Transverse colon (tissue), 4 donors: ENCODE measurements at regions not wholly inside any gene's neighbourhood (a gene's known extent, or its start where the extent isn't known, plus 50 kb on each side); places are given as distances from the start of the nearest gene placed in this dataset.

Source experiments
- DNase-seq: peaks from one replicate; pipeline ENCODE4 v3.0.0-alpha.2; 2019
- H3K27ac ChIP-seq, 4 donors: fragments of 200-600 bp; sonication (generic); 2 replicates each; pipeline ENCODE4 v1.5.1; 2016 to 2018; ENCODE audit warnings: inconsistent platforms in 4 of 4
- H3K27me3 ChIP-seq: fragments of 200-600 bp; sonication (generic); 2 replicates; pipeline ENCODE4 v1.5.1; 2017; ENCODE audit warnings: inconsistent platforms
- H3K36me3 ChIP-seq, 4 donors: fragments of 200-600 bp; sonication (generic); 2 replicates each; pipeline ENCODE4 v1.5.1; 2017 to 2019; ENCODE audit warnings: inconsistent platforms in 4 of 4
- H3K4me1 ChIP-seq, 4 donors: fragments of 200-600 bp; sonication (generic); 2 replicates each; pipeline ENCODE4 v1.5.1; 2017 to 2020; ENCODE audit warnings: inconsistent platforms in 4 of 4
- H3K4me3 ChIP-seq, 4 donors: fragments of 200-600 bp; sonication (generic); 1 replicate in 1 of 4; 2 replicates in 3 of 4; pipeline versions ENCODE4 v1.5.1 to v1.6.1; 2017 to 2019; ENCODE audit warnings: inconsistent platforms in 4 of 4
- H3K9me3 ChIP-seq, 2 donors: fragments of 200-600 bp; sonication (generic); 2 replicates each; pipeline ENCODE4 v1.5.1; 2017 to 2019; ENCODE audit warnings: inconsistent platforms in 2 of 2
- EP300 ChIP-seq: sonication (generic); formaldehyde crosslinking; IDR thresholded peaks from one replicate; pipeline ENCODE4 v1.6.1; 2017; ENCODE audit warnings: antibody characterized with exemption, low read depth
- POLR2A ChIP-seq: fragments of 450-650 bp; IDR thresholded peaks from one replicate; pipeline ENCODE4 v1.6.1; 2016; ENCODE audit warnings: antibody characterized with exemption, mild to moderate bottlenecking, moderate library complexity
- POLR2AphosphoS5 ChIP-seq, 3 donors: sonication (generic); formaldehyde crosslinking; IDR thresholded peaks; one replicate each; pipeline ENCODE4 v1.6.1; 2016; ENCODE audit warnings: antibody characterized with exemption in 3 of 3
- WGBS, 2 donors: methylation state at CpG; one replicate each; pipeline ENCODE4 v1.1.5; 2018; ENCODE audit warnings: low coverage in 1 of 2; 5-methylcytosine and 5-hydroxymethylcytosine counted together
- in situ Hi-C, 4 donors: fragments of 200-750 bp; cut with MboI; loops; one replicate each; pipeline versions ENCODE4 v1.15.0 to v1.15.1; 2017; ENCODE audit warnings: low sequenced_read_pairs in 3 of 4, low pct_ligation_motif_present in 1 of 4, low pct_unique_long_range_greater_than_20kb in 1 of 4
- intact Hi-C: fragments of 100-400 bp; cut with DNase I; formaldehyde crosslinking; loops from one replicate; pipeline ENCODE4 v1.15.1; 2023; ENCODE audit warnings: low total_unique reads
- TF ChIP-seq, protein P1 (sequence below), 5 experiments: fragments of 200-600 bp in 3 of 5; fragments of 450-650 bp in 2 of 5; sonication (generic) in 3 of 5; IDR thresholded peaks; 1 replicate in 2 of 5; 2 replicates in 3 of 5; pipeline ENCODE4 v1.5.1; 2016 to 2017; ENCODE audit warnings: antibody characterized with exemption in 5 of 5, inconsistent platforms in 3 of 5, mild to moderate bottlenecking in 2 of 5, moderate library complexity in 1 of 5

DNA sequence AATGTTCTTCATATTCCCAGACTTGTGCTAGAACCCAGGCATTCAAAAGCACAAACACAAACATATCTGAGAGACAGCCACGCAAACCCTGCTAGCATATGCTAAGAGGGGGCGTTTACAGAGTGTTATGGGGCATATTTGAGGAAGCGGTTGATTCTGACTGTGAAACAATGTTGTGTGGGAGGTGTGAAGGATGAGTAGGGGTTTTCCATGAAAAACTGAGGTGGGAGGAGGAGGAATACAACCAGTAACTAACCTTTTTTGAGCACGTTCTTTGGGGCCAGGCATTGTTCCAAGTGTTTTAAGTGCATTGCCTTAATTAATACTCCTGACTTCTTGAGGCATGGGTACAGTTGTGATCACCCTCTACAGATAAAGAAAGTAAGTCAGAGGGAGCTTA lies 499.5 kb downstream of the AACS start:
- Histone ChIP-seq H3K36me3 (no peaks in the 10 kb centered on the region), H3K9me3 (no peaks in the 10 kb centered on the region), H3K27me3 (no peaks in the 10 kb centered on the region), H3K27ac (no peak overlapping the region), H3K4me1 (no peaks in the 10 kb centered on the region), H3K4me3 (no peak overlapping the region)
- TF ChIP-seq EP300: no peak
- TF ChIP-seq, protein P1, sequence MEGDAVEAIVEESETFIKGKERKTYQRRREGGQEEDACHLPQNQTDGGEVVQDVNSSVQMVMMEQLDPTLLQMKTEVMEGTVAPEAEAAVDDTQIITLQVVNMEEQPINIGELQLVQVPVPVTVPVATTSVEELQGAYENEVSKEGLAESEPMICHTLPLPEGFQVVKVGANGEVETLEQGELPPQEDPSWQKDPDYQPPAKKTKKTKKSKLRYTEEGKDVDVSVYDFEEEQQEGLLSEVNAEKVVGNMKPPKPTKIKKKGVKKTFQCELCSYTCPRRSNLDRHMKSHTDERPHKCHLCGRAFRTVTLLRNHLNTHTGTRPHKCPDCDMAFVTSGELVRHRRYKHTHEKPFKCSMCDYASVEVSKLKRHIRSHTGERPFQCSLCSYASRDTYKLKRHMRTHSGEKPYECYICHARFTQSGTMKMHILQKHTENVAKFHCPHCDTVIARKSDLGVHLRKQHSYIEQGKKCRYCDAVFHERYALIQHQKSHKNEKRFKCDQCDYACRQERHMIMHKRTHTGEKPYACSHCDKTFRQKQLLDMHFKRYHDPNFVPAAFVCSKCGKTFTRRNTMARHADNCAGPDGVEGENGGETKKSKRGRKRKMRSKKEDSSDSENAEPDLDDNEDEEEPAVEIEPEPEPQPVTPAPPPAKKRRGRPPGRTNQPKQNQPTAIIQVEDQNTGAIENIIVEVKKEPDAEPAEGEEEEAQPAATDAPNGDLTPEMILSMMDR (IDR thresholded peaks at IDR 0.05): no peak
- no peak for TF ChIP-seq POLR2A
- no peak for TF ChIP-seq POLR2AphosphoS5 (IDR thresholded peaks at IDR 0.05)
- no peak for DNase-seq
- 69 to 79% methylated on average over 4 of the region's 4 CpGs for WGBS, 2 donors
- intact Hi-C loops (no loop called here), in situ Hi-C loops (no loop called here)

DNA sequence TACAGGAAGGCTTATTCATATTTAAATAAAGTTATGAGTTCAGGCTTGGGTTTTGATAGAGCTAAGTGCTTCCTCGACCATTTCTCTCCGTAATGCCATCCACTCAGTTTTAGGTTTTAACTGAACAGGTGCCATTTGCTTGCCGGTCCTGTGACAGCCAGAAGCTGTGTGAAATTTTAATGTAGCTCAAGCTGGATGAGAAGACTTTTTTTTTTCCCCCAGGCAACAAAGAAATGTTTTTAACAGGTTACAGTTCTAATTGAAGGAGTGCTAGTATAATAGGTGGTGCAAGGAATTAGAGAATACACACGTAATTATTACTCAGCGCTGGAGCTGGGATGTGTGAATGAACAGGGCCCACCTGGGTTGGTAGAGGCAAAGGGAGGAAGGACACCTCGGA lies 502.3 kb downstream of the AACS start:
- DNase-seq: no peak
- no peaks in the 10 kb centered on the region for H3K36me3 ChIP-seq
- no peaks in the 10 kb centered on the region for H3K4me1 ChIP-seq
- TF ChIP-seq POLR2AphosphoS5 (IDR thresholded peaks at IDR 0.05) (no peak), EP300 (no peak), POLR2A (no peak)
- TF ChIP-seq, protein P1 (IDR thresholded peaks at IDR 0.05): no peak
- no peaks in the 10 kb centered on the region for H3K27me3 ChIP-seq
- no peaks in the 10 kb centered on the region for H3K9me3 ChIP-seq
- intact Hi-C loops: no loop called here
- no peak overlapping the region for H3K27ac ChIP-seq
- 88 to 89% methylated on average over 5 to 6 of the region's 6 CpGs for WGBS, 2 donors
- in situ Hi-C loops: no loop called here
- H3K4me3 ChIP-seq: no peak overlapping the region

DNA sequence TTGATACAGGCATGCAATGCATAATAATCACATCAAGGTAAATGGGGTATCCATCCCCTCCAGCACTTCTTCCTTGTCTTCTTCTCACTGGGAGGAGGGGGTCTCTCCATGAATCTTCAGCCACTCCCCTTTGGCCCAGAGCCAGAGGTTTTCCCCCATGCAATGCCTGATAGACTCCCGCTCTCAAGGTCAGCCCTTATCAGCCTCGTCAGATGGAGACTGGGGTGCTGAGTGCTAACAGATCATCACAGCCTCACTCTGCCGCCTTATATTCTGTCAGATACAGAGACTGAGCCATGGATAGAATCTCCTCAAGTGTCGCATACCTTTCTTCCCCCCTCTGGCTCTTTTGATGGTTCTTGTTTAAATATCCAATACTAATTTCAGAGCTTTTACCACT lies 503.1 kb downstream of the AACS start:
- Histone ChIP-seq H3K4me3 (no peak overlapping the region), H3K27me3 (no peaks in the 10 kb centered on the region), H3K4me1 (no peaks in the 10 kb centered on the region), H3K36me3 (no peaks in the 10 kb centered on the region), H3K9me3 (no peaks in the 10 kb centered on the region), H3K27ac (no peak overlapping the region)
- intact Hi-C loops: no loop called here
- 57 to 72% methylated on average over 3 to 4 of the region's 4 CpGs for WGBS, 2 donors
- in situ Hi-C loops: no loop called here
- DNase-seq: no peak
- TF ChIP-seq POLR2AphosphoS5 (IDR thresholded peaks at IDR 0.05) (no peak), EP300 (no peak), POLR2A (no peak)
- TF ChIP-seq, protein P1 (IDR thresholded peaks at IDR 0.05): no peak

DNA sequence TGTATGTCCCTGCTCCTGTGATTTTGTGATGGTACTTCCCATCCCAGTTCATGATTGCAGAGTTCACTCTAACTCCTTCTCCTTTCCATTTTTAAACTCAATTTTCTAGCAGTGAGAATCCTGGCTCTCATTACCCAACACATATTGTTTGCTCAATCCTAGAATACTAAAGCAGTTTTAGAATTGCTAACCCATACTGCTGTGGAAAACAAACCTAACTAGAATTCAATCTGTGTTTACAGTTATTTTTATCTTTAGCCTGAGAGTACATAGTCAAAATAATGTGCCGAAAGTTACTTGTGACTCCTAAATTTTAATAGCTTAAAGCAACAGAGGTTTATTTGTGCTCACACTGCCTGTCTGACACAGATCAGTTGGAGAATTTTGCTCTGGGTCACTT lies 508.0 kb downstream of the AACS start:
- H3K9me3 ChIP-seq: peaks cover 0 to 5% of the 10 kb centered on the region in 2 donors
- WGBS, 2 donors: 60 to 68% methylated on average over 1 of the region's 1 CpG
- in situ Hi-C loops (no loop called here), intact Hi-C loops (no loop called here)
- H3K27me3 ChIP-seq: no peaks in the 10 kb centered on the region
- no peaks in the 10 kb centered on the region for H3K36me3 ChIP-seq
- H3K27ac ChIP-seq: no peak overlapping the region
- DNase-seq: no peak
- no peak overlapping the region for H3K4me3 ChIP-seq
- H3K4me1 ChIP-seq: no peaks in the 10 kb centered on the region
- TF ChIP-seq POLR2A: no peak

DNA sequence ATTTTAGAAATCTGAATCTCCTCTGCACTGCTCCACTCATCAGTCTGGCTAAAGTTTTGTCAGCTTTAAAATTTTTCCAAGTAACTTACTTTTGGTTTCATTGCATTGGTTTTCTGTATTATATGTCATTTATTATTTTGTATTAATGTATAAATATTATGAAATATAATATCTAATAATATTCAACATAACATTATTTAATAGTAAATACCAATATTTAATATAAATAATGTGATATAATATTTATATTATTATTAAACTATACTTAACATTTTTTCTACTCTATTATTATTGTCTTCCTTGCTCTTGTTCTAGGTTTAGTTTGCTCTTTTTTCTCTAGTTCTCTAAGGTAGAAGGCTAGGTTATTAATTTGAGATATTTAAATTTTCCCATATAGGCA lies 512.1 kb downstream of the AACS start:
- no peak overlapping the region for H3K4me3 ChIP-seq
- no peaks in the 10 kb centered on the region for H3K27me3 ChIP-seq
- H3K36me3 ChIP-seq: no peaks in the 10 kb centered on the region
- intact Hi-C loops (no loop called here), in situ Hi-C loops (no loop called here)
- H3K4me1 ChIP-seq: no peaks in the 10 kb centered on the region
- TF ChIP-seq POLR2A (no peak), POLR2AphosphoS5 (IDR thresholded peaks at IDR 0.05) (no peak), EP300 (no peak)
- TF ChIP-seq, protein P1 (IDR thresholded peaks at IDR 0.05): no peak
- H3K27ac ChIP-seq: no peak overlapping the region
- no peak for DNase-seq
- H3K9me3 ChIP-seq: peaks cover 5 to 7% of the 10 kb centered on the region in 2 donors
